Adrenal gland (tissue), 5 donors: ENCODE measurements at regions not wholly inside any gene's neighbourhood (a gene's known extent, or its start where the extent isn't known, plus 50 kb on each side); places are given as distances from the start of the nearest gene placed in this dataset.

Experiments used
- POLR2A ChIP-seq, 2 donors: fragments of 450-650 bp; IDR thresholded peaks; one replicate each; pipeline ENCODE4 v1.6.1; 2017; ENCODE audit warnings: antibody characterized with exemption in 2 of 2, mild to moderate bottlenecking in 2 of 2, moderate library complexity in 1 of 2
- TF ChIP-seq, protein P1 (sequence below), 6 experiments: fragments of 450-650 bp in 4 of 6; fragments of 200-600 bp in 2 of 6; sonication (generic) in 1 of 6; IDR thresholded peaks; 1 replicate in 5 of 6; 2 replicates in 1 of 6; pipeline versions ENCODE4 v1.5.1 to v1.8.0; 2016 to 2021; ENCODE audit warnings: antibody characterized with exemption in 6 of 6, mild to moderate bottlenecking in 2 of 6, moderate library complexity in 1 of 6
- donor health status: DM: no; HTN: no; CAD: no.

DNA sequence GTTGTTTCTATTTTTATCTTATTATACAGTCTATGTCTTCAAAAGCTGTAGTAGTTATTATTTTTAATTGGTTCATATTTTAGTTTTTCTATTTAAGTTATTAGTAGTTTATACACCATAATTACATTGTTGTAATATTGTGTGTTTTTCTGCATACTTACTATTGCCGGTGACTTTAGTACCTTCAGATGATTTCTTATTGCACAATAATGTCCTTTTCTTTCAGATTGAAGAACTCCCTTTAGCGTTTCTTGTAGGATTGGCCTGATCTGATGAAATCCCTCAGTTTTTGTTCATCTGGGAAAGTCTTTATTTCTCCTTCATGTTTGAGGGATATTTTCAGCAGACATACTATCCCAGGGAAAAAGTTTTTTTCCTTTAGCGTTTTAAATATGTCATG, 74.3 kb upstream of the CREB5 start:
- TF ChIP-seq, protein P1, sequence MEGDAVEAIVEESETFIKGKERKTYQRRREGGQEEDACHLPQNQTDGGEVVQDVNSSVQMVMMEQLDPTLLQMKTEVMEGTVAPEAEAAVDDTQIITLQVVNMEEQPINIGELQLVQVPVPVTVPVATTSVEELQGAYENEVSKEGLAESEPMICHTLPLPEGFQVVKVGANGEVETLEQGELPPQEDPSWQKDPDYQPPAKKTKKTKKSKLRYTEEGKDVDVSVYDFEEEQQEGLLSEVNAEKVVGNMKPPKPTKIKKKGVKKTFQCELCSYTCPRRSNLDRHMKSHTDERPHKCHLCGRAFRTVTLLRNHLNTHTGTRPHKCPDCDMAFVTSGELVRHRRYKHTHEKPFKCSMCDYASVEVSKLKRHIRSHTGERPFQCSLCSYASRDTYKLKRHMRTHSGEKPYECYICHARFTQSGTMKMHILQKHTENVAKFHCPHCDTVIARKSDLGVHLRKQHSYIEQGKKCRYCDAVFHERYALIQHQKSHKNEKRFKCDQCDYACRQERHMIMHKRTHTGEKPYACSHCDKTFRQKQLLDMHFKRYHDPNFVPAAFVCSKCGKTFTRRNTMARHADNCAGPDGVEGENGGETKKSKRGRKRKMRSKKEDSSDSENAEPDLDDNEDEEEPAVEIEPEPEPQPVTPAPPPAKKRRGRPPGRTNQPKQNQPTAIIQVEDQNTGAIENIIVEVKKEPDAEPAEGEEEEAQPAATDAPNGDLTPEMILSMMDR (IDR thresholded peaks at IDR 0.05): no peak
- TF ChIP-seq POLR2A (IDR thresholded peaks at IDR 0.05): no peak
